Mesendoderm (in vitro differentiated cells): ENCODE measurements at regions not wholly inside any gene's neighbourhood (a gene's known extent, or its start where the extent isn't known, plus 50 kb on each side); places are given as distances from the start of the nearest gene placed in this dataset.

Experiments used
- DNase-seq: peaks from one replicate; pipeline ENCODE4 v3.0.0; 2013
- H2AK5ac ChIP-seq: 2 replicates; pipeline ENCODE4 v1.6.1; 2013; ENCODE audit warnings: low read length, inconsistent platforms
- H2BK120ac ChIP-seq: 2 replicates; pipeline ENCODE4 v1.6.1; 2013; ENCODE audit warnings: low read depth, mild to moderate bottlenecking, low read length, moderate library complexity, mixed read lengths
- H2BK15ac ChIP-seq: replicated peaks from 2 replicates; pipeline ENCODE4 v1.6.1; 2013; ENCODE audit warnings: low read depth, mild to moderate bottlenecking, moderate library complexity
- H2BK5ac ChIP-seq: 2 replicates; pipeline ENCODE4 v1.6.1; 2013; ENCODE audit warnings: low read length, inconsistent platforms
- H3K18ac ChIP-seq: 2 replicates; pipeline ENCODE4 v1.6.1; 2013; ENCODE audit warnings: mild to moderate bottlenecking, low read length, mixed read lengths
- H3K23ac ChIP-seq: one replicate; pipeline ENCODE4 v1.6.1; 2013; ENCODE audit warnings: low read length
- H3K27ac ChIP-seq: 2 replicates; pipeline ENCODE4 v1.5.1; 2013; ENCODE audit warnings: low read depth, mild to moderate bottlenecking, inconsistent platforms, low read length, moderate library complexity
- H3K27me3 ChIP-seq: 2 replicates; pipeline ENCODE4 v1.6.1; 2013; ENCODE audit warnings: low read length, control low read depth, mild to moderate bottlenecking, inconsistent platforms; ENCODE audit not compliant: insufficient read depth, poor library complexity
- H3K36me3 ChIP-seq: 2 replicates; pipeline ENCODE4 v1.6.1; 2013; ENCODE audit warnings: low read length, inconsistent platforms; ENCODE audit not compliant: control insufficient read depth, insufficient read depth
- H3K4ac ChIP-seq: one replicate; pipeline ENCODE4 v1.6.1; 2013; ENCODE audit warnings: low read depth, mild to moderate bottlenecking, low read length, moderate library complexity
- H3K4me1 ChIP-seq: 2 replicates; pipeline ENCODE4 v1.6.1; 2013; ENCODE audit warnings: low read depth, low read length, inconsistent platforms; ENCODE audit not compliant: control insufficient read depth
- H3K4me2 ChIP-seq: 2 replicates; pipeline ENCODE4 v1.6.1; 2013; ENCODE audit warnings: low read length
- H3K4me3 ChIP-seq: 2 replicates; pipeline ENCODE4 v1.5.1; 2013; ENCODE audit warnings: mild to moderate bottlenecking, low read length
- H3K56ac ChIP-seq: one replicate; pipeline ENCODE4 v1.6.1; 2013; ENCODE audit warnings: low read length
- H3K79me1 ChIP-seq: 2 replicates; pipeline ENCODE4 v1.6.1; 2013; ENCODE audit warnings: low read length, inconsistent platforms
- H3K79me2 ChIP-seq: 2 replicates; pipeline ENCODE4 v1.6.1; 2013; ENCODE audit warnings: mild to moderate bottlenecking, low read length; ENCODE audit not compliant: control insufficient read depth, insufficient read depth
- H3K9ac ChIP-seq: 2 replicates; pipeline ENCODE4 v1.6.1; 2013; ENCODE audit warnings: low read length, inconsistent platforms
- H4K5ac ChIP-seq: one replicate; pipeline ENCODE4 v1.6.1; 2013; ENCODE audit warnings: low read length
- H4K8ac ChIP-seq: one replicate; pipeline ENCODE4 v1.6.1; 2013; ENCODE audit warnings: low read depth, mild to moderate bottlenecking, control low read depth, low read length, moderate library complexity
- WGBS: extraction: QIAGEN DNeasy Blood & Tissue Kit; methylation state at CpG from one replicate; pipeline ENCODE4 v1.1.7; 2013; ENCODE audit warnings: low lambda C conversion rate, missing lambda C conversion rate; ENCODE audit not compliant: insufficient coverage; ENCODE audit errors: extremely low coverage; 5-methylcytosine and 5-hydroxymethylcytosine counted together

DNA sequence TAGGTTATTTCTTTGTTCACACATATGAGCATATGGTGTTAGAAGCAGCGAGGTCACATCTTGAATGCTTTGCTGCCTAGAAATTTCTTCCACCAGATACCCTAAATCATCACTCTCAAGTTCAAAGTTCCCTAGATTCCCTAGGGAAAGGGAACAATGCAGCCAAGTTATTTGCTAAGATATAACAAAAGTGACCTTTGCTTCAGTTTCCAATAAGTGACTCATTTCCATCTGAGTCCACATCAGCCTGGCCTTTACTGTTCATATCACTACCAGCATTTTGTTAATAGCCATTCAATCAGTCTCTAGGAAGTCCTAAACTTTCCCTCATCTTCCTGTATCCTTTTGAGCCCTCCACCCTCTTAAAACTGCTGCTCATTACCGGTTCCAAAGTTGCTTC lies 1502.5 kb downstream of the KCNT2 start:
- Histone ChIP-seq H4K5ac (no peak overlapping the region), H2BK120ac (no peak overlapping the region), H3K23ac (no peak overlapping the region), H3K27me3 (no peaks in the 10 kb centered on the region), H2BK15ac (no peak overlapping the region), H3K36me3 (no peaks in the 10 kb centered on the region), H3K4me1 (no peaks in the 10 kb centered on the region), H3K79me1 (no peaks in the 10 kb centered on the region), H3K4me3 (no peak overlapping the region), H3K79me2 (no peaks in the 10 kb centered on the region), H2AK5ac (no peak overlapping the region), H3K27ac (no peak overlapping the region), H3K56ac (no peak overlapping the region), H2BK5ac (no peak overlapping the region), H3K9ac (no peak overlapping the region), H3K4ac (no peak overlapping the region), H3K4me2 (no peak overlapping the region), H4K8ac (no peak overlapping the region), H3K18ac (no peak overlapping the region)
- no peak for DNase-seq
- WGBS: no CpG with 5 or more reads among the region's 2 CpGs

DNA sequence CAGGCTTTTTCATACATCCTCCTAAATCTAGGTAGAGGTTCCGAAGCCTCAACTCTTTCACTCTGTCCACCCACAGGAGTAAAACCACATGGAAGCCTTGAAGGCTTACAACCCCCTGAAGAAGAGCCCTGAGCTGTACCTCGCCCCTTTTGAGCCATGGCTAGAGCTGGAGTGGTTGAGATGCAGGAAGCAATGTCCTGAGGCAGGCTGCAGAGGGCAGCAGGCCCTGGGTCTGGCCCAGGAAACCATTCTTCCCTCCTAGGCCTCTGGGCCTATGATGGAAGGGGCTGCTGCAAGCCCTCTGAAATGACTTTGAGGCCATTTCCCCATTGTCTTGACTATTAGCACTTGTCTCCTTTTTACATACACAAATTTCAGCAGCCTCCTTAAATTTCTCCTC lies 1503.0 kb downstream of the KCNT2 start:
- Histone ChIP-seq H2BK5ac (no peak overlapping the region), H3K4me2 (no peak overlapping the region), H3K56ac (no peak overlapping the region), H3K79me2 (no peaks in the 10 kb centered on the region), H3K9ac (no peak overlapping the region), H4K8ac (no peak overlapping the region), H3K4me3 (no peak overlapping the region), H2BK120ac (no peak overlapping the region), H3K27ac (no peak overlapping the region), H2BK15ac (no peak overlapping the region), H3K27me3 (no peaks in the 10 kb centered on the region), H3K4me1 (no peaks in the 10 kb centered on the region), H3K79me1 (no peaks in the 10 kb centered on the region), H3K36me3 (no peaks in the 10 kb centered on the region), H3K4ac (no peak overlapping the region), H3K23ac (no peak overlapping the region), H4K5ac (no peak overlapping the region), H3K18ac (no peak overlapping the region), H2AK5ac (no peak overlapping the region)
- no CpG with 5 or more reads among the region's 2 CpGs for whole genome bisulfite sequencing
- no peak for DNase-seq

DNA sequence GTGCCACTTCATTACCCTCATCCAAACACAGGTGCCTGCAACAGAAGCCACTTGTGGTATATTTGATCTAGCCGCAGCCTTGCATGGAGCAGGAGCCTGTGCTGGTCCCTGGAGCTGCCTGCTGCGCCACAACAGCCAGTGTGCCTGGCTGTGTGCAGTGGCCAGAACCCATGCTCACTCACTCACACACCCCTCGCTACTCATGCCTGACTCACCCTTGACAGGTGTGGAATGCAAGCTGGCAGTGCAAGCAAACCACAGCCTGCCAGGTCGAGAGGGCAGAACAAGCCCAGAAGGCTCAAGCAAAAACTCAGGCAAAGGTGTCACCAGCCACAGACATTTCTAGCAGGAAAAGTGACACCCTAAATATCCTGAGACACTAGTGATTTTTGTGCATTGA lies 1510.9 kb downstream of the KCNT2 start:
- H3K79me1 ChIP-seq: no peaks in the 10 kb centered on the region
- H3K56ac ChIP-seq: no peak overlapping the region
- no peaks in the 10 kb centered on the region for H3K27me3 ChIP-seq
- no peaks in the 10 kb centered on the region for H3K4me1 ChIP-seq
- H3K4me2 ChIP-seq: no peak overlapping the region
- no peak overlapping the region for H2BK15ac ChIP-seq
- DNase-seq: no peak
- no peak overlapping the region for H2BK120ac ChIP-seq
- no peak overlapping the region for H3K9ac ChIP-seq
- no peak overlapping the region for H3K4me3 ChIP-seq
- no peak overlapping the region for H3K27ac ChIP-seq
- H3K18ac ChIP-seq: no peak overlapping the region
- no peak overlapping the region for H2AK5ac ChIP-seq
- no peak overlapping the region for H2BK5ac ChIP-seq
- WGBS: no CpG with 5 or more reads among the region's 4 CpGs
- no peak overlapping the region for H3K23ac ChIP-seq
- no peaks in the 10 kb centered on the region for H3K79me2 ChIP-seq
- no peak overlapping the region for H4K5ac ChIP-seq
- no peak overlapping the region for H3K4ac ChIP-seq
- no peak overlapping the region for H4K8ac ChIP-seq
- no peaks in the 10 kb centered on the region for H3K36me3 ChIP-seq

DNA sequence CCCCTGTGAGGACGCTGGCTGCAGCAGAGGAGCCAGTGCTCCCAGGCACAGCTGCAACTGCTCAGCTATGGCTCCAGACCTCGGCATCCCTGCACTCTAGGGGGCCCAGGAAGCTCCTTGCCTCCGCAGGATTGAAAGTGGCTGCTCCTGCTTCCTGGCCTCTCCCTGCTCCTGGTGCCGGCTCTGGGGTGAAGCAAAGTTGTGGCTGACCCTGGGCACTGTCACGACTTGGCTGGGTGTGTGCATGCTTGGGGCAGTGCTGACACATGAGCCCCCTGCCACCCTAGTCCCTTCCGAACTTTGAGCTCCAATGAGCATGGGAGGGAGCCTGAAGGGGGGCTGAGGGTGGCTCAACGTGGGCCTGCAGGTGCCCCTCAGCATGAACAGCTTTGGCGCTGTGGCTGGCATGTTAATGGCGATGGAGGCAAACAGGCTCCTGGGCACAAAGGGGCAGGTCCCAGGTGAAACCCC lies 1512.2 kb downstream of the KCNT2 start:
- WGBS: no CpG with 5 or more reads among the region's 9 CpGs
- H2BK5ac ChIP-seq: no peak overlapping the region
- no peaks in the 10 kb centered on the region for H3K27me3 ChIP-seq
- H4K8ac ChIP-seq: no peak overlapping the region
- H3K36me3 ChIP-seq: no peaks in the 10 kb centered on the region
- H3K4me1 ChIP-seq: no peaks in the 10 kb centered on the region
- no peak overlapping the region for H3K18ac ChIP-seq
- H3K79me1 ChIP-seq: no peaks in the 10 kb centered on the region
- H3K4ac ChIP-seq: no peak overlapping the region
- no peak overlapping the region for H3K23ac ChIP-seq
- no peak for DNase-seq
- H3K4me2 ChIP-seq: no peak overlapping the region
- no peak overlapping the region for H3K56ac ChIP-seq
- H3K4me3 ChIP-seq: no peak overlapping the region
- H3K79me2 ChIP-seq: no peaks in the 10 kb centered on the region
- no peak overlapping the region for H3K27ac ChIP-seq
- H2BK15ac ChIP-seq: no peak overlapping the region
- H4K5ac ChIP-seq: no peak overlapping the region
- H3K9ac ChIP-seq: no peak overlapping the region
- no peak overlapping the region for H2BK120ac ChIP-seq
- H2AK5ac ChIP-seq: no peak overlapping the region

DNA sequence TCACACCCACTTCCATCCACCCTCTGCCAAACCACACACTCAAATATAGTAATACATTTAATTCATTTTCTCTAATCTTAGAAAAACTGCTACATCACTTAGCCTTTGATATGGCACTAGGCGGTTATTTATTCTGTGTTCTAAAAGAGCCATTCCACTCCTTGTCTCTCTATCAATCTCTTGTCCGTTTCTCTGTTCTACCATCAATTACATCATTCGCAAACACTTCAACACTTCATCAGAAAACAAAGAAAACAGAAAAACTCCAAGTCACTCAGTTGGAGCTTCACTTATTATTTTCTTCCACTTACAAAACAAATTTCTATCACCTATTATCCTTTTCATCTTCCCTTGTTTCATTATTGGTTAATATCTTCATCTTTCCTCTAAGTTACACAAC lies 1523.0 kb downstream of the KCNT2 start:
- H3K36me3 ChIP-seq: no peaks in the 10 kb centered on the region
- H3K27ac ChIP-seq: no peak overlapping the region
- H2BK15ac ChIP-seq: no peak overlapping the region
- H3K56ac ChIP-seq: no peak overlapping the region
- no peak overlapping the region for H2BK120ac ChIP-seq
- H3K9ac ChIP-seq: no peak overlapping the region
- H3K18ac ChIP-seq: no peak overlapping the region
- H3K4me1 ChIP-seq: no peaks in the 10 kb centered on the region
- no peak overlapping the region for H3K4ac ChIP-seq
- no peak overlapping the region for H4K8ac ChIP-seq
- H3K79me2 ChIP-seq: no peaks in the 10 kb centered on the region
- H4K5ac ChIP-seq: no peak overlapping the region
- H3K4me3 ChIP-seq: no peak overlapping the region
- no peak overlapping the region for H2AK5ac ChIP-seq
- no peak for DNase-seq
- WGBS: 100% methylated on average over 2 of the region's 3 CpGs
- no peak overlapping the region for H3K23ac ChIP-seq
- H3K79me1 ChIP-seq: no peaks in the 10 kb centered on the region
- no peaks in the 10 kb centered on the region for H3K27me3 ChIP-seq
- H3K4me2 ChIP-seq: no peak overlapping the region
- H2BK5ac ChIP-seq: no peak overlapping the region

DNA sequence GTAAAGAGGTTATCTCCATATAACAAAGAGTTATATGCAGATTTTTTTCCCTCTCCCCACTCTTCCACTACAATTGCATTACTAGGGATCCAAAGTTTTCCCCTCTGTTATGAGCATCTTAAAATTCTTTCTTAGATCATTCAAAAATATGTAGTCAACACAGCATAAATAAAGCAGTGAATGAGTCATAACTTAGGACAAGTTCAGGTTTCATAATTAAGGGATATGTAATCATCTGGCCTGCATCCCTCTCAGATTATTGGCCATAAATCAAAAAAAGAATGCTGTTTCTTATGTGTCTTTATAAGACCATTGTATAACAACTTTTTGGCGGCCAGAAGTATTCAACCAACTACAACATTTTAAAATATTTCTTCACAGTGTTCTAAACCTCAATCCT lies 1526.1 kb downstream of the KCNT2 start:
- Histone ChIP-seq H3K4me2 (no peak overlapping the region), H3K27me3 (no peaks in the 10 kb centered on the region), H3K79me2 (no peaks in the 10 kb centered on the region), H4K8ac (no peak overlapping the region), H2BK120ac (no peak overlapping the region), H3K27ac (no peak overlapping the region), H3K56ac (no peak overlapping the region), H3K23ac (no peak overlapping the region), H3K4me1 (no peaks in the 10 kb centered on the region), H4K5ac (no peak overlapping the region), H2AK5ac (no peak overlapping the region), H3K79me1 (no peaks in the 10 kb centered on the region), H2BK15ac (no peak overlapping the region), H3K4ac (no peak overlapping the region), H3K4me3 (no peak overlapping the region), H2BK5ac (no peak overlapping the region), H3K36me3 (no peaks in the 10 kb centered on the region), H3K9ac (no peak overlapping the region), H3K18ac (no peak overlapping the region)
- no peak for DNase-seq
- WGBS: no CpG with 5 or more reads among the region's 1 CpG
